Karpas-422 (cell line): ENCODE measurements at regions not wholly inside any gene's neighbourhood (a gene's known extent, or its start where the extent isn't known, plus 50 kb on each side); places are given as distances from the start of the nearest gene placed in this dataset.

Source experiments
- DNase-seq: peaks from one replicate; pipeline ENCODE4 v3.0.0-alpha.2; 2015
- H2AFZ ChIP-seq: fragments of 200-600 bp; sonication (generic); 2 replicates; pipeline ENCODE4 v1.6.1; 2014; ENCODE audit warnings: antibody characterized with exemption, low read length, mixed read lengths
- H3K27ac ChIP-seq: fragments of 200-600 bp; sonication (generic); 2 replicates; pipeline ENCODE4 v1.5.1; 2014; ENCODE audit warnings: mild to moderate bottlenecking, low read length, moderate library complexity
- H3K27me3 ChIP-seq: fragments of 200-600 bp; sonication (generic); 2 replicates; pipeline ENCODE4 v1.6.1; 2014; ENCODE audit warnings: low read length, mixed read lengths
- H3K36me3 ChIP-seq: fragments of 200-600 bp; sonication (generic); 2 replicates; pipeline ENCODE4 v1.6.1; 2014; ENCODE audit warnings: low read length, mixed read lengths; ENCODE audit not compliant: insufficient read depth
- H3K4me1 ChIP-seq: fragments of 200-600 bp; sonication (generic); 2 replicates; pipeline ENCODE4 v1.6.1; 2014; ENCODE audit warnings: mild to moderate bottlenecking, low read length, mixed read lengths
- H3K4me2 ChIP-seq: fragments of 200-600 bp; sonication (generic); 2 replicates; pipeline ENCODE4 v1.6.1; 2014; ENCODE audit warnings: low read length, low read depth, mild to moderate bottlenecking; ENCODE audit not compliant: poor library complexity, severe bottlenecking
- H3K4me3 ChIP-seq: fragments of 200-600 bp; sonication (generic); 2 replicates; pipeline ENCODE4 v1.5.1; 2014; ENCODE audit warnings: mild to moderate bottlenecking, antibody characterized with exemption, low read length, mixed read lengths
- H3K79me2 ChIP-seq: fragments of 200-600 bp; sonication (generic); 2 replicates; pipeline ENCODE4 v1.6.1; 2014; ENCODE audit warnings: mild to moderate bottlenecking, low read length, mixed read lengths
- H3K9ac ChIP-seq: fragments of 200-600 bp; sonication (generic); 2 replicates; pipeline ENCODE4 v1.6.0; 2014; ENCODE audit warnings: low read length
- H3K9me2 ChIP-seq: fragments of 200-600 bp; sonication (generic), shearing (Covaris generic); replicated peaks from 2 replicates; pipeline ENCODE4 v1.6.0; 2014; ENCODE audit warnings: mild to moderate bottlenecking, low read length, moderate library complexity; ENCODE audit not compliant: insufficient read depth
- H3K9me3 ChIP-seq: fragments of 300-700, 200-600 bp; sonication (generic); 2 replicates; pipeline ENCODE4 v1.6.1; 2014; ENCODE audit warnings: low read length, mixed read lengths
- H4K20me1 ChIP-seq: fragments of 200-600 bp; sonication (generic); 2 replicates; pipeline ENCODE4 v1.6.1; 2014; ENCODE audit warnings: mild to moderate bottlenecking, antibody characterized with exemption, low read length, low read depth; ENCODE audit not compliant: insufficient read depth

GRCh38 chr12:93043192-93043876 lies 114.2 kb upstream of the EEA1 start:
- H3K36me3 ChIP-seq = no peaks in the 10 kb centered on the region
- no peaks in the 10 kb centered on the region for H3K27me3 ChIP-seq
- H3K4me3 ChIP-seq = no peak overlapping the region
- no peaks in the 10 kb centered on the region for H4K20me1 ChIP-seq
- H3K4me2 ChIP-seq = no peak overlapping the region
- H2AFZ ChIP-seq = no peak overlapping the region
- DNase-seq = no peak
- no peaks in the 10 kb centered on the region for H3K4me1 ChIP-seq
- no peaks in the 10 kb centered on the region for H3K9me2 ChIP-seq
- no peak overlapping the region for H3K27ac ChIP-seq
- no peaks in the 10 kb centered on the region for H3K9me3 ChIP-seq
- no peak overlapping the region for H3K9ac ChIP-seq
- H3K79me2 ChIP-seq = no peaks in the 10 kb centered on the region

GRCh38 chr12:93043877-93044209 lies 114.7 kb upstream of the EEA1 start:
- no peaks in the 10 kb centered on the region for H4K20me1 ChIP-seq
- no peaks in the 10 kb centered on the region for H3K9me2 ChIP-seq
- no peaks in the 10 kb centered on the region for H3K36me3 ChIP-seq
- H3K4me2 ChIP-seq = no peak overlapping the region
- H3K9ac ChIP-seq = no peak overlapping the region
- no peak overlapping the region for H3K27ac ChIP-seq
- no peak for DNase-seq
- H3K4me1 ChIP-seq = no peaks in the 10 kb centered on the region
- no peaks in the 10 kb centered on the region for H3K27me3 ChIP-seq
- H3K4me3 ChIP-seq = no peak overlapping the region
- H2AFZ ChIP-seq = no peak overlapping the region
- no peaks in the 10 kb centered on the region for H3K9me3 ChIP-seq
- no peaks in the 10 kb centered on the region for H3K79me2 ChIP-seq

- Histone ChIP-seq H3K36me3 (no peaks in the 10 kb centered on the region), H3K4me3 (no peak overlapping the region)
Observed at GRCh38 chr12:93047118-93047517, 118.0 kb upstream of the EEA1 start.

GRCh38 chr12:93048656-93049055 lies 119.6 kb upstream of the EEA1 start:
- Histone ChIP-seq H3K4me1 (no peaks in the 10 kb centered on the region), H3K9ac (no peak overlapping the region), H3K4me2 (no peak overlapping the region), H4K20me1 (no peaks in the 10 kb centered on the region), H3K4me3 (no peak overlapping the region), H2AFZ (no peak overlapping the region), H3K27me3 (no peaks in the 10 kb centered on the region), H3K79me2 (no peaks in the 10 kb centered on the region), H3K9me3 (no peaks in the 10 kb centered on the region), H3K27ac (no peak overlapping the region), H3K9me2 (no peaks in the 10 kb centered on the region), H3K36me3 (no peaks in the 10 kb centered on the region)
- DNase-seq = no peak

More at GRCh38 chr12:93047118-93047517, 118.0 kb upstream of the EEA1 start:
- Histone ChIP-seq H3K4me1 (no peaks in the 10 kb centered on the region), H4K20me1 (no peaks in the 10 kb centered on the region), H3K9ac (no peak overlapping the region), H3K9me3 (no peaks in the 10 kb centered on the region), H3K4me2 (no peak overlapping the region), H2AFZ (no peak overlapping the region), H3K79me2 (no peaks in the 10 kb centered on the region), H3K9me2 (no peaks in the 10 kb centered on the region), H3K27me3 (no peaks in the 10 kb centered on the region), H3K27ac (no peak overlapping the region)
- no peak for DNase-seq

GRCh38 chr12:93050026-93050747 lies 121.1 kb upstream of the EEA1 start:
- no peak overlapping the region for H2AFZ ChIP-seq
- H3K9me2 ChIP-seq = no peaks in the 10 kb centered on the region
- no peak overlapping the region for H3K4me3 ChIP-seq
- DNase-seq = no peak
- H3K9ac ChIP-seq = no peak overlapping the region
- H3K27ac ChIP-seq = no peak overlapping the region
- H3K4me1 ChIP-seq = no peaks in the 10 kb centered on the region
- no peaks in the 10 kb centered on the region for H3K27me3 ChIP-seq
- no peaks in the 10 kb centered on the region for H3K9me3 ChIP-seq
- H3K36me3 ChIP-seq = no peaks in the 10 kb centered on the region
- H3K79me2 ChIP-seq = no peaks in the 10 kb centered on the region
- H3K4me2 ChIP-seq = no peak overlapping the region
- H4K20me1 ChIP-seq = no peaks in the 10 kb centered on the region

GRCh38 chr12:93050748-93051081 lies 121.6 kb upstream of the EEA1 start:
- H3K9me2 ChIP-seq = no peaks in the 10 kb centered on the region
- H3K4me3 ChIP-seq = no peak overlapping the region
- H3K4me1 ChIP-seq = no peaks in the 10 kb centered on the region
- no peaks in the 10 kb centered on the region for H3K27me3 ChIP-seq
- no peaks in the 10 kb centered on the region for H3K79me2 ChIP-seq
- H3K9ac ChIP-seq = no peak overlapping the region
- no peak for DNase-seq
- H4K20me1 ChIP-seq = no peaks in the 10 kb centered on the region
- H3K27ac ChIP-seq = no peak overlapping the region
- no peak overlapping the region for H3K4me2 ChIP-seq
- no peak overlapping the region for H2AFZ ChIP-seq
- H3K36me3 ChIP-seq = no peaks in the 10 kb centered on the region
- no peaks in the 10 kb centered on the region for H3K9me3 ChIP-seq

- H2AFZ ChIP-seq = no peak overlapping the region
- H3K4me3 ChIP-seq = no peak overlapping the region
- no peaks in the 10 kb centered on the region for H3K79me2 ChIP-seq
- no peak for DNase-seq
- H3K9me2 ChIP-seq = no peaks in the 10 kb centered on the region
- no peak overlapping the region for H3K4me2 ChIP-seq
- no peaks in the 10 kb centered on the region for H3K4me1 ChIP-seq
- no peak overlapping the region for H3K27ac ChIP-seq
- H3K36me3 ChIP-seq = no peaks in the 10 kb centered on the region
- no peaks in the 10 kb centered on the region for H3K9me3 ChIP-seq
- H4K20me1 ChIP-seq = no peaks in the 10 kb centered on the region
- H3K27me3 ChIP-seq = no peaks in the 10 kb centered on the region
- H3K9ac ChIP-seq = no peak overlapping the region
Observed at GRCh38 chr12:93054021-93054420, 124.9 kb upstream of the EEA1 start.

GRCh38 chr12:93055221-93055620 lies 126.1 kb upstream of the EEA1 start:
- Histone ChIP-seq H3K27ac (no peak overlapping the region), H3K4me3 (no peak overlapping the region), H4K20me1 (no peaks in the 10 kb centered on the region), H3K9ac (no peak overlapping the region), H3K36me3 (no peaks in the 10 kb centered on the region), H3K79me2 (no peaks in the 10 kb centered on the region), H2AFZ (no peak overlapping the region), H3K9me3 (no peaks in the 10 kb centered on the region), H3K9me2 (no peaks in the 10 kb centered on the region), H3K4me1 (peaks cover 4% of the 10 kb centered on the region), H3K4me2 (no peak overlapping the region), H3K27me3 (no peaks in the 10 kb centered on the region)
- DNase-seq = no peak
